HK-2 (cell line): ENCODE measurements at regions not wholly inside any gene's neighbourhood (a gene's known extent, or its start where the extent isn't known, plus 50 kb on each side); places are given as distances from the start of the nearest gene placed in this dataset.
"Not testable (repeated sequence)": the region's sequence is repeated elsewhere in the genome, so short reads cannot be mapped to it uniquely, and the experiment has no call there.

Source experiments
- DNase-seq: peaks from one replicate; pipeline ENCODE4 v3.0.0-alpha.2; 2018; ENCODE audit not compliant: unreplicated experiment

- DNase-seq = no peak
These were observed 70.8 kb downstream of the YTHDF1 start for GRCh38 chr20:63145156-63145555.

GRCh38 chr20:63142933-63143332 is 73.0 kb downstream of the YTHDF1 start:
- DNase-seq = no peak

GRCh38 chr20:63141531-63141930 is 74.4 kb downstream of the YTHDF1 start:
- DNase-seq = no peak

GRCh38 chr20:63140514-63141433 is 75.2 kb downstream of the YTHDF1 start:
- no peak for DNase-seq

GRCh38 chr20:63139837-63140236 is 76.1 kb downstream of the YTHDF1 start:
- no peak for DNase-seq

GRCh38 chr20:63139356-63139755 is 76.6 kb downstream of the YTHDF1 start:
- no peak for DNase-seq

GRCh38 chr20:63138855-63139341 is 77.0 kb downstream of the YTHDF1 start:
- DNase-seq = peak; percentile 21

- DNase-seq = no peak
These were observed 78.0 kb downstream of the YTHDF1 start for GRCh38 chr20:63137851-63138415.

GRCh38 chr20:63136296-63136695 is 79.6 kb downstream of the YTHDF1 start:
- no peak for DNase-seq

GRCh38 chr20:63135411-63135810 is 80.5 kb downstream of the YTHDF1 start:
- no peak for DNase-seq

GRCh38 chr20:63134711-63135361 is 81.1 kb downstream of the YTHDF1 start:
- DNase-seq = not testable (repeated sequence)

- DNase-seq = no peak
These were observed 81.7 kb downstream of the YTHDF1 start for GRCh38 chr20:63134201-63134612.

GRCh38 chr20:63133481-63134091 is 82.3 kb downstream of the YTHDF1 start:
- no peak for DNase-seq

- no peak for DNase-seq
These were observed 83.0 kb downstream of the YTHDF1 start for GRCh38 chr20:63132715-63133471.

- DNase-seq = no peak
These were observed 83.7 kb downstream of the YTHDF1 start for GRCh38 chr20:63132131-63132714.

GRCh38 chr20:63130658-63131577 is 85.0 kb downstream of the YTHDF1 start:
- no peak for DNase-seq

GRCh38 chr20:63129991-63130657 is 85.8 kb downstream of the YTHDF1 start:
- no peak for DNase-seq

GRCh38 chr20:63129376-63129965 is 86.5 kb downstream of the YTHDF1 start:
- no peak for DNase-seq

GRCh38 chr20:63128956-63129355 is 87.0 kb downstream of the YTHDF1 start:
- DNase-seq = no peak
